Cardiac muscle cell (in vitro differentiated cells and primary cell): ENCODE measurements at regions not wholly inside any gene's neighbourhood (a gene's known extent, or its start where the extent isn't known, plus 50 kb on each side); places are given as distances from the start of the nearest gene placed in this dataset.
A peak's percentile ranks its signal among the peaks of the same experiment; 100 is the strongest.

Source experiments
- DNase-seq, 2 donors: peaks; one replicate each; pipeline versions ENCODE4 v3.0.0 to v3.0.0-alpha.2; 2010 to 2017; ENCODE audit warnings: low read depth in 1 of 2, low spot score in 1 of 2
- H3K27ac ChIP-seq: fragments of 200-600 bp; sonication (generic); 2 replicates; pipeline ENCODE4 v1.5.1; 2016
- H3K27me3 ChIP-seq: fragments of 200-600 bp; sonication (generic); 2 replicates; pipeline ENCODE4 v1.6.0; 2016; ENCODE audit warnings: control low read depth
- H3K36me3 ChIP-seq: fragments of 200-600 bp; sonication (generic); 2 replicates; pipeline ENCODE4 v1.5.1; 2016; ENCODE audit warnings: control low read depth
- H3K4me1 ChIP-seq: fragments of 200-600 bp; sonication (generic); 2 replicates; pipeline ENCODE4 v1.8.1; 2017; ENCODE audit warnings: low read depth, mild to moderate bottlenecking, mixed run types
- H3K4me3 ChIP-seq: fragments of 200-600 bp; sonication (generic); 2 replicates; pipeline ENCODE4 v1.5.1; 2016; ENCODE audit warnings: mild to moderate bottlenecking
- H3K9me3 ChIP-seq: fragments of 200-600 bp; sonication (generic); 2 replicates; pipeline ENCODE4 v1.5.1; 2017; ENCODE audit warnings: low read depth, mild to moderate bottlenecking, control low read depth
- TF ChIP-seq, protein P1 (sequence below): IDR thresholded peaks from 2 replicates; pipeline ENCODE4 v1.5.1; 2012; ENCODE audit warnings: low read depth, mild to moderate bottlenecking, low read length

DNA sequence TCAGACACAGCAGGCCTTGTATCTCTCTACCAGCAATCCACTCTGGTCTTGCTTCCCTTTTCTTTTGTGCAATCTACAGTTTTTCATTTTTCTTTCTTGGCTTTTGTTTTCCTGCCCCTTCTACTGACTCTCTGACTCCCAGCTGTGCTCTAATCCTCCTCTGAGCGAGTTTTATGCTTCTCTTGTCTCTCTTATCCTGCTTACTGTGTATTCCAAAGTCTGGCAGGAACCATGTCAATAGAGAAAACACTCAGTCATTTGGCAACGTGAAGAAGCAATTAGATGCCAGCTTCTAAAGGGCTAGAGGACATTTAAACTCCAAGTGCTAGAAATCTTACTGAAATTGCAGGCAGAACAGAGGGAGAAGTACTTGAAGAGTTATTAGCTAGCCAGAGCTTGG is 984.6 kb upstream of the TENM3 start:
- TF ChIP-seq, protein P1, sequence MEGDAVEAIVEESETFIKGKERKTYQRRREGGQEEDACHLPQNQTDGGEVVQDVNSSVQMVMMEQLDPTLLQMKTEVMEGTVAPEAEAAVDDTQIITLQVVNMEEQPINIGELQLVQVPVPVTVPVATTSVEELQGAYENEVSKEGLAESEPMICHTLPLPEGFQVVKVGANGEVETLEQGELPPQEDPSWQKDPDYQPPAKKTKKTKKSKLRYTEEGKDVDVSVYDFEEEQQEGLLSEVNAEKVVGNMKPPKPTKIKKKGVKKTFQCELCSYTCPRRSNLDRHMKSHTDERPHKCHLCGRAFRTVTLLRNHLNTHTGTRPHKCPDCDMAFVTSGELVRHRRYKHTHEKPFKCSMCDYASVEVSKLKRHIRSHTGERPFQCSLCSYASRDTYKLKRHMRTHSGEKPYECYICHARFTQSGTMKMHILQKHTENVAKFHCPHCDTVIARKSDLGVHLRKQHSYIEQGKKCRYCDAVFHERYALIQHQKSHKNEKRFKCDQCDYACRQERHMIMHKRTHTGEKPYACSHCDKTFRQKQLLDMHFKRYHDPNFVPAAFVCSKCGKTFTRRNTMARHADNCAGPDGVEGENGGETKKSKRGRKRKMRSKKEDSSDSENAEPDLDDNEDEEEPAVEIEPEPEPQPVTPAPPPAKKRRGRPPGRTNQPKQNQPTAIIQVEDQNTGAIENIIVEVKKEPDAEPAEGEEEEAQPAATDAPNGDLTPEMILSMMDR, result no peak
- H3K27ac ChIP-seq, result no peak overlapping the region
- H3K4me1 ChIP-seq, result no peaks in the 10 kb centered on the region
- no peaks in the 10 kb centered on the region for H3K27me3 ChIP-seq
- DNase-seq, result no peak
- no peaks in the 10 kb centered on the region for H3K36me3 ChIP-seq
- no peaks in the 10 kb centered on the region for H3K9me3 ChIP-seq
- H3K4me3 ChIP-seq, result no peak overlapping the region

DNA sequence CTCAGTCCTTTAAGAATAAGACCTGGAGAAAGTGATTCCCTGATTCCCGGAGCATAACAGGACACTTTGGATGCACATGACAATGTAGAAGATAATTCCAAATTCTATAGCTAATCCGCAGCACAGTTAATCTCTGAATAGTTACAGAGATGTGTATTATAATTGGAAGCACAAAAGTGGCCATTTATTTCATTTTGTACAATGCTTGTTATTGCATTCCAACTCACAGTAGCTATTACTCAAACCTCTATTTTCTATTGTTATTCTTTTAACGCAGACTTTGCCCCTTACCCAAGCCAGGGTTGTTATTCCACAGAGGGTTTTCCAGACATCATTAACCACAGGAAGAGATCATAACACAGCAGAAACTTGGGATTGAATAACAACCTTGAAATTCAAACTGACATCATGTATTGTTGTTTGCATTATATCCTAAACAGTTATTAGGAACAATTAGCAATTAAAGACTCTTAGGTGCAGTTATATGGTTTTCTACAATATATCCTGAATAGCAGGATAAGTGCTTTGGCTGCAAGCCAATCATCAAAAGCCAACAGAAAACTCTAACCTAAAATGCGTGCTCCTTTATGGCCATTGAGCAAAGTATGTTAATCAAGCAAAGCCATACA is 984.0 kb upstream of the TENM3 start:
- no peak overlapping the region for H3K27ac ChIP-seq
- no peak for DNase-seq
- no peaks in the 10 kb centered on the region for H3K27me3 ChIP-seq
- H3K4me3 ChIP-seq, result no peak overlapping the region
- H3K4me1 ChIP-seq, result no peaks in the 10 kb centered on the region
- TF ChIP-seq, protein P1, result no peak
- H3K9me3 ChIP-seq, result no peaks in the 10 kb centered on the region
- H3K36me3 ChIP-seq, result no peaks in the 10 kb centered on the region

DNA sequence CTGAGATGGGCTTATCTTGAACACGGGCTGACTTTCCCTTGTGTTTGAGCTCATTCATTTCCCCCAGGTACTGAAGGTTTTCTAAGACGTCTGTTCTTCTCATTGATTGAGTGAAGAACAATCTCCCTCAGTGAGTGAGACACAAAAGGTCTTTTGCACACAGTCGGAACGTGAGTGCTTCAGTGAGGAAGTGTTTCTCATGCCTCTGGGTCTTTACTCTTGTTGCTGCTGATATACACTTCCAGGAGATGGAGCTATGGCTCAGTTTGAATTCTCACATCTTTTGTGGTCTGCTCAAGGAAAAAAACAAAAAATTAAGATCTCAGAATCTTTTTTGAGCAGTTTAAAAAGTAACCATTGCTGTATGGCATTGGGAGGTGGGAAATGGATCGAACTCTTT is 981.9 kb upstream of the TENM3 start:
- peak in 1 of 2 donors; percentile 50 for DNase-seq
- Histone ChIP-seq H3K27ac (no peak overlapping the region), H3K27me3 (no peaks in the 10 kb centered on the region), H3K4me1 (no peaks in the 10 kb centered on the region), H3K4me3 (no peak overlapping the region), H3K36me3 (no peaks in the 10 kb centered on the region), H3K9me3 (no peaks in the 10 kb centered on the region)
- TF ChIP-seq, protein P1, result no peak

DNA sequence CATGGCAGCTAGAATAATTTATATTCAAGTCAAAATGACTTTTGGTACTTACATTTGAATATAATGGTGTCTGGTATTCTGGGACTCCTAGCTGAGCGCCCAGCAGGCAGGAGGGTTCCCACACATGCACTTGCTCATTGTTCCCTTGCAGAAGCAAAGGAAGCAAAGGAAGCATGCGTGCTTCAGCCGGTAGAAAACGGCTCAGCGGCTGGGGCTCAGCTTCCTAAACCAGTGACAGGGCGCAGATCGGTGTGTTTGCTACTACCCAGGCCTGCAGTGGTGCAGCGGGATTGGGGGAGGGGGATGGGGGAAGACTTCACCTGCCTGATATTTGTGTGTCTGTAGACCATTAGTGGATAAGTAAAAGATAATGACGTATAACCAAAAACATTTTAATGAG is 978.3 kb upstream of the TENM3 start:
- H3K27ac ChIP-seq, result no peak overlapping the region
- peak in 1 of 2 donors; percentile 29 for DNase-seq
- H3K4me3 ChIP-seq, result no peak overlapping the region
- no peaks in the 10 kb centered on the region for H3K4me1 ChIP-seq
- no peaks in the 10 kb centered on the region for H3K36me3 ChIP-seq
- no peaks in the 10 kb centered on the region for H3K9me3 ChIP-seq
- TF ChIP-seq, protein P1, result no peak
- H3K27me3 ChIP-seq, result no peaks in the 10 kb centered on the region

DNA sequence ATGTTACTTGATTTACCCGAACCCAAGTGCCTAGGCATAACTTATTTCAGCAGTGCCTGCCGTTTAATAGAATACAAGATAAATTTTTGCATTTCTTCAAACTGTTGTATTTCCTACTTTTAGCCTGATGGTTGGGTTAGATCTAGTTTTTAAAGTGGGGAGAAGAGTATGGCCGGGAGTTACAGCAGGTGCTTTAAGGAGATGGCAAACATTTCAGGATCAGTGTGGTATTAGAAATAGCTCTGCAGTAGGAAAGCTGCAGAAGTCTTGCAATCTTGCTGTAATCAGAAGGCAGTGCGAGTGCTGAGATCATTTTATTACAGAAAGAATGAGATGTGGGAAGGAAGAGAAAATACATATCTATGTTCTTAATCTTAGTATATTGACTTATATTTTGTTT is 977.8 kb upstream of the TENM3 start:
- DNase-seq, result no peak

More for the DNA sequence above, 977.8 kb upstream of the TENM3 start:
- Histone ChIP-seq H3K27me3 (no peaks in the 10 kb centered on the region), H3K36me3 (no peaks in the 10 kb centered on the region), H3K27ac (no peak overlapping the region), H3K4me1 (no peaks in the 10 kb centered on the region), H3K9me3 (no peaks in the 10 kb centered on the region), H3K4me3 (no peak overlapping the region)
- TF ChIP-seq, protein P1, result no peak
